Glutamatergic neuron (in vitro differentiated cells): ENCODE measurements at regions not wholly inside any gene's neighbourhood (a gene's known extent, or its start where the extent isn't known, plus 50 kb on each side); places are given as distances from the start of the nearest gene placed in this dataset.
A peak's percentile ranks its signal among the peaks of the same experiment; 100 is the strongest.
"Not testable (repeated sequence)": the region's sequence is repeated elsewhere in the genome, so short reads cannot be mapped to it uniquely, and the experiment has no call there.

Source experiments
- DNase-seq: peaks from one replicate; pipeline ENCODE4 v3.0.0; 2022
- H3K27ac Mint-ChIP-seq: one replicate; pipeline ENCODE4 v1.8.0; 2020; ENCODE audit warnings: mild to moderate bottlenecking, mixed read lengths, inconsistent platforms; ENCODE audit not compliant: unreplicated experiment
- H3K27me3 Mint-ChIP-seq: one replicate; pipeline ENCODE4 v1.8.0; 2020; ENCODE audit warnings: mild to moderate bottlenecking, moderate library complexity, mixed read lengths, inconsistent platforms; ENCODE audit not compliant: unreplicated experiment
- H3K36me3 Mint-ChIP-seq: one replicate; pipeline ENCODE4 v1.8.0; 2020; ENCODE audit warnings: mild to moderate bottlenecking, mixed read lengths, inconsistent platforms; ENCODE audit not compliant: unreplicated experiment
- H3K4me1 Mint-ChIP-seq: one replicate; pipeline ENCODE4 v1.8.0; 2020; ENCODE audit warnings: mild to moderate bottlenecking, low read depth, mixed read lengths, inconsistent platforms; ENCODE audit not compliant: unreplicated experiment
- H3K4me3 Mint-ChIP-seq: one replicate; pipeline ENCODE4 v1.8.0; 2020; ENCODE audit warnings: mild to moderate bottlenecking, mixed read lengths, inconsistent platforms; ENCODE audit not compliant: unreplicated experiment
- H3K9me3 Mint-ChIP-seq: one replicate; pipeline ENCODE4 v1.8.0; 2020; ENCODE audit warnings: mild to moderate bottlenecking, moderate library complexity, mixed read lengths, inconsistent platforms; ENCODE audit not compliant: unreplicated experiment
- TF ChIP-seq, protein P1 (sequence below): fragments of 200-600 bp; sonication (generic); IDR thresholded peaks from one replicate; pipeline ENCODE4 v1.5.0; 2021; ENCODE audit not compliant: partially characterized antibody, unreplicated experiment

GRCh38 chr1:81259625-81260411 is 540.9 kb upstream of the ADGRL2 start:
- Mint-ChIP-seq H3K4me3 (no peak overlapping the region), H3K9me3 (no peaks in the 10 kb centered on the region), H3K36me3 (no peaks in the 10 kb centered on the region), H3K27ac (no peak overlapping the region), H3K27me3 (no peaks in the 10 kb centered on the region), H3K4me1 (no peaks in the 10 kb centered on the region)
- TF ChIP-seq, protein P1, sequence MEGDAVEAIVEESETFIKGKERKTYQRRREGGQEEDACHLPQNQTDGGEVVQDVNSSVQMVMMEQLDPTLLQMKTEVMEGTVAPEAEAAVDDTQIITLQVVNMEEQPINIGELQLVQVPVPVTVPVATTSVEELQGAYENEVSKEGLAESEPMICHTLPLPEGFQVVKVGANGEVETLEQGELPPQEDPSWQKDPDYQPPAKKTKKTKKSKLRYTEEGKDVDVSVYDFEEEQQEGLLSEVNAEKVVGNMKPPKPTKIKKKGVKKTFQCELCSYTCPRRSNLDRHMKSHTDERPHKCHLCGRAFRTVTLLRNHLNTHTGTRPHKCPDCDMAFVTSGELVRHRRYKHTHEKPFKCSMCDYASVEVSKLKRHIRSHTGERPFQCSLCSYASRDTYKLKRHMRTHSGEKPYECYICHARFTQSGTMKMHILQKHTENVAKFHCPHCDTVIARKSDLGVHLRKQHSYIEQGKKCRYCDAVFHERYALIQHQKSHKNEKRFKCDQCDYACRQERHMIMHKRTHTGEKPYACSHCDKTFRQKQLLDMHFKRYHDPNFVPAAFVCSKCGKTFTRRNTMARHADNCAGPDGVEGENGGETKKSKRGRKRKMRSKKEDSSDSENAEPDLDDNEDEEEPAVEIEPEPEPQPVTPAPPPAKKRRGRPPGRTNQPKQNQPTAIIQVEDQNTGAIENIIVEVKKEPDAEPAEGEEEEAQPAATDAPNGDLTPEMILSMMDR: no peak
- DNase-seq: no peak

GRCh38 chr1:81254560-81254959 is 546.2 kb upstream of the ADGRL2 start:
- no peaks in the 10 kb centered on the region for H3K27me3 Mint-ChIP-seq
- no peaks in the 10 kb centered on the region for H3K36me3 Mint-ChIP-seq
- no peak overlapping the region for H3K4me3 Mint-ChIP-seq
- H3K4me1 Mint-ChIP-seq: no peaks in the 10 kb centered on the region
- TF ChIP-seq, protein P1: peak; percentile 61
- no peak overlapping the region for H3K27ac Mint-ChIP-seq
- DNase-seq: peak; percentile 16
- H3K9me3 Mint-ChIP-seq: no peaks in the 10 kb centered on the region

- no peak overlapping the region for H3K4me3 Mint-ChIP-seq
- TF ChIP-seq, protein P1: no peak
- no peaks in the 10 kb centered on the region for H3K27me3 Mint-ChIP-seq
- no peaks in the 10 kb centered on the region for H3K9me3 Mint-ChIP-seq
- DNase-seq: no peak
- no peak overlapping the region for H3K27ac Mint-ChIP-seq
- H3K4me1 Mint-ChIP-seq: no peaks in the 10 kb centered on the region
- no peaks in the 10 kb centered on the region for H3K36me3 Mint-ChIP-seq
Measured at GRCh38 chr1:81254068-81254467, 546.7 kb upstream of the ADGRL2 start.

DNA sequence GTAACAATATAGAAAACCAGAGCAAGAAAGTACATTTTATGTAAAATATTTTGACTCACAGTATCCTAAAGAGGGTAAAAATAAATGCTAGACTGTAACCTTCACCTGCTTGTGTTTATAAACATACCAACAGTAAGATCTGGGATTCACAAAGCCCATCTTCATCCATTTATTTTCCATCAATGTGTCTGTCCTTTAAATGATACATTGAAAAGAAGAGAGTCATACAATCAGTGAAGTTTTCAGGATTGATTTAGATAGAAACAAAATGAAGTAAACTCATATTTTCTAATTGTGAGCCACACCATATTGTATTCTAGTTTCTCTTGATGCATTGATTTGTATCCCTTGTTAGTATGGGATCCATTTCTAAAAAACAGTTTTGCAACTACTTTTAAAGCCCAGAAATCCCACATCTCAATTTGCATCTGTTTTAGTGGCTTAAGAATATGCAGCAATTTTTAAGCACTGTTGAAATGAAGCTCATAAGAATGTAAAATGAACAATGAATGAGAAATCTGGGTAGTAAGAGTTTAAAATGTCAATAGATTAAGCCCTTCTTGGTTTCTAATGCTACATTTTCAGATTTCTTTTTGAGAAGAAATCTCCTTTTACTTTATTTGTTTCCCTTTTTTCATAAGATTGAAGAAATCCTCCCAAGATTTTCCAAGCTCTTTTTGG is 548.1 kb upstream of the ADGRL2 start:
- Mint-ChIP-seq H3K4me1 (no peaks in the 10 kb centered on the region), H3K27ac (no peak overlapping the region), H3K4me3 (no peak overlapping the region)

DNA sequence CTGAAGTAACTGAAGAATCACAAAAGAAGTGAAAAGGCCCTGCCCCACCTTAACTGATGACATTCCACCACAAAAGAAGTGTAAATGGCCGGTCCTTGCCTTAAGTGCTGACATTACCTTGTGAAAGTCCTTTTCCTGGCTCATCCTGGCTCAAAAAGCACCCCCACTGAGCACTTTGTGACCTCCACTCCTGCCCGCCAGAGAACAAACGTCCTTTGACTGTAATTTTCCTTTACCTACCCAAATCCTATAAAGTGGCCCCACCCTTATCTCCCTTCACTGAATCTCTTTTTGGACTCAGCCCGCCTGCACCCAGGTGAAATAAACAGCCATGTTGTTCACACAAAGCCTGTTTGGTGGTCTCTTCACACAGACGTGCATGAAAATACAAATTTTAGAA is 549.9 kb upstream of the ADGRL2 start:
- not testable (repeated sequence) for DNase-seq, H3K27ac Mint-ChIP-seq, H3K4me3 Mint-ChIP-seq, H3K9me3 Mint-ChIP-seq, H3K36me3 Mint-ChIP-seq, H3K27me3 Mint-ChIP-seq, H3K4me1 Mint-ChIP-seq

More for the DNA sequence above, 548.1 kb upstream of the ADGRL2 start:
- Mint-ChIP-seq H3K36me3 (no peaks in the 10 kb centered on the region), H3K9me3 (no peaks in the 10 kb centered on the region), H3K27me3 (no peaks in the 10 kb centered on the region)
- TF ChIP-seq, protein P1: no peak
- no peak for DNase-seq

GRCh38 chr1:81245084-81245715 is 555.5 kb upstream of the ADGRL2 start:
- not testable (repeated sequence) for H3K9me3 Mint-ChIP-seq, H3K4me3 Mint-ChIP-seq, DNase-seq, H3K27me3 Mint-ChIP-seq, H3K4me1 Mint-ChIP-seq, H3K27ac Mint-ChIP-seq, H3K36me3 Mint-ChIP-seq

DNA sequence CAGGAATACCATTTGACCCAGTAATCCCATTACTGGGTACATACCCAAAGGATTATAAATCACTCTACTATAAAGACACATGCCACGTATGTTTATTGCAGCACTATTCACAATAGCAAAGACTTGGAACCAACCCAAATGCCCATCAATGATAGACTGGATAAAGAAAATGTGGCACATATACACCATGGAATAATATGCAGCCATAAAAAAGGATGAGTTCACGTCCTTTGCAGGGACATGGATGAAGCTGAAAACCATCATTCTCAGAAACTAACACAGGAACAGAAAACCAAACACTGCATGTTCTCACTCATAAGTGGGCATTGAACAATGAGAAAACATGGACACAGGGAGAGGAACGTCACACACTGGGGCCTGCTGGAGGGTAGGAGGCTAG is 556.1 kb upstream of the ADGRL2 start:
- not testable (repeated sequence) for H3K4me1 Mint-ChIP-seq, H3K27me3 Mint-ChIP-seq, DNase-seq, H3K4me3 Mint-ChIP-seq, H3K27ac Mint-ChIP-seq, H3K9me3 Mint-ChIP-seq, H3K36me3 Mint-ChIP-seq
